WERI-Rb-1 (cell line): ENCODE measurements at regions not wholly inside any gene's neighbourhood (a gene's known extent, or its start where the extent isn't known, plus 50 kb on each side); places are given as distances from the start of the nearest gene placed in this dataset.

Experiments
- DNase-seq: peaks from one replicate; pipeline ENCODE4 v3.0.0-alpha.2; 2020
- H3K27ac ChIP-seq: fragments of 250-450 bp; sonication (Bioruptor Pico); 2 replicates; pipeline ENCODE4 v1.5.1; 2020; ENCODE audit warnings: mild to moderate bottlenecking, moderate library complexity
- H3K27me3 ChIP-seq: fragments of 250-450 bp; sonication (Bioruptor Pico); 2 replicates; pipeline ENCODE4 v1.5.1; 2021; ENCODE audit warnings: mild to moderate bottlenecking, low read depth, moderate library complexity; ENCODE audit not compliant: insufficient read depth, severe bottlenecking
- H3K36me3 ChIP-seq: fragments of 250-450 bp; sonication (Bioruptor Pico); 2 replicates; pipeline ENCODE4 v1.5.1; 2020; ENCODE audit warnings: mild to moderate bottlenecking, moderate library complexity
- H3K4me3 ChIP-seq: 2 replicates; pipeline ENCODE4 v1.5.1; 2011; ENCODE audit warnings: low read depth, mild to moderate bottlenecking, control low read depth, low read length
- H3K9me3 ChIP-seq: fragments of 250-450 bp; sonication (Bioruptor Pico); 2 replicates; pipeline ENCODE4 v1.5.1; 2021; ENCODE audit warnings: mild to moderate bottlenecking, moderate library complexity; ENCODE audit not compliant: severe bottlenecking
- TF ChIP-seq, protein P1 (sequence below): IDR thresholded peaks from 2 replicates; pipeline ENCODE4 v1.5.1; 2011; ENCODE audit warnings: low read depth, mild to moderate bottlenecking, control low read depth, inconsistent platforms, low read length

DNA sequence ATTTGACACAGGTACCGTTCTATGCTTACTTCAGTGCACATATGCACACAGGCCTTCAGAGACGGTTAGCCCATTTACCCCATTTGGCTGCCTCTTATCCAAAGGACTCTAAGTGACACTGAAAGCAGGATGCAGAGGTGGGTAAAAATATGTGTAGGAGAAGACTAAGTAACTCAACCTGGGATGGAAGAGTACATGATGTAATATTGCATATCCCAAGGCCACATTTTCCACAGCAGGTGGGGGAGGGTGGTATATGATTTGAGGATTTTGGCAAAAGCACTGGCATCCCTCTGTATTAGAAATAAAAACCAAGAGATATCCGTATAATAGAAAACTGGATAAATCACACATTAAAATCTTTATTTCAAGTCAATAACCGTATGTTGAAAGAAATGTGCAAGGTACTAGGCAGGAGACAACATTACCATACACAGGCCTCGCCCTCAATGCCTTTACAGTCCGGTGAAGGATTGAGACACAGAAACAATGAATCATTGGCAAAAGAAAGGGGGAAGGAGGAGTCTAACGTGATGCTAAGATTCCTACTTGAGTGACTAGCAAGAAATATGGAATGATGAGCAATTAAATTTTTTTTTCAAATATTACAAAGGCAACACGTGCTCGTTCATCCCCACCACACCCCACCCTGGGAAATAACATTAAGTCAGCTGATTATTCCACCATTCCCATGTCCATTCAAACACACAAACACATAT is 161.0 kb upstream of the RASGEF1B start:
- no peak for DNase-seq
- TF ChIP-seq, protein P1, sequence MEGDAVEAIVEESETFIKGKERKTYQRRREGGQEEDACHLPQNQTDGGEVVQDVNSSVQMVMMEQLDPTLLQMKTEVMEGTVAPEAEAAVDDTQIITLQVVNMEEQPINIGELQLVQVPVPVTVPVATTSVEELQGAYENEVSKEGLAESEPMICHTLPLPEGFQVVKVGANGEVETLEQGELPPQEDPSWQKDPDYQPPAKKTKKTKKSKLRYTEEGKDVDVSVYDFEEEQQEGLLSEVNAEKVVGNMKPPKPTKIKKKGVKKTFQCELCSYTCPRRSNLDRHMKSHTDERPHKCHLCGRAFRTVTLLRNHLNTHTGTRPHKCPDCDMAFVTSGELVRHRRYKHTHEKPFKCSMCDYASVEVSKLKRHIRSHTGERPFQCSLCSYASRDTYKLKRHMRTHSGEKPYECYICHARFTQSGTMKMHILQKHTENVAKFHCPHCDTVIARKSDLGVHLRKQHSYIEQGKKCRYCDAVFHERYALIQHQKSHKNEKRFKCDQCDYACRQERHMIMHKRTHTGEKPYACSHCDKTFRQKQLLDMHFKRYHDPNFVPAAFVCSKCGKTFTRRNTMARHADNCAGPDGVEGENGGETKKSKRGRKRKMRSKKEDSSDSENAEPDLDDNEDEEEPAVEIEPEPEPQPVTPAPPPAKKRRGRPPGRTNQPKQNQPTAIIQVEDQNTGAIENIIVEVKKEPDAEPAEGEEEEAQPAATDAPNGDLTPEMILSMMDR: no peak
- no peak overlapping the region for H3K27ac ChIP-seq
- no peaks in the 10 kb centered on the region for H3K27me3 ChIP-seq
- H3K9me3 ChIP-seq: no peaks in the 10 kb centered on the region
- no peak overlapping the region for H3K4me3 ChIP-seq
- no peaks in the 10 kb centered on the region for H3K36me3 ChIP-seq

DNA sequence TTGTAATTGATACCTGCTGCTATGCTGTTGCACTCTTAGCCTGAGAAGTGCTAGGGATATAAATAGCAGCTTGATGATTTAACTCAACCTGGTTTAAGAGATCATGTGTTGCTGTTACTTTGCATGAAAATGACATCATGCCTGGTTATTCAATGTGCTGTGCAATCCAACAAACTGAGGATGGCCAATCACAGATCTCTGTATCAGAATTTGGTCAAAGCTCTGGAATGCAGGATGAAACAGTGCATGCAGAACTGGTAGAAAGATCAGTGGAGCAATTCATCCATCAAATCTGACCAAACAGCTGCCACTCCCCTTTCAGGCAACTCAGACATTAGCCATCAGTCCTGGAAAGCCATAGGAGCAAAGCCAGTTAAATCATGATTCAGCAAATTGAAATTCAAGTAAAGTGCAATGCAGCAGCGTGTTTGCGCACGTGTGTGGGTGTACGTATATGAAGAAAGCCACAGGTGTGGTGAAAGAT is 160.3 kb upstream of the RASGEF1B start:
- Histone ChIP-seq H3K4me3 (no peak overlapping the region), H3K9me3 (no peaks in the 10 kb centered on the region), H3K27ac (no peak overlapping the region), H3K36me3 (no peaks in the 10 kb centered on the region), H3K27me3 (no peaks in the 10 kb centered on the region)
- TF ChIP-seq, protein P1: no peak
- no peak for DNase-seq

DNA sequence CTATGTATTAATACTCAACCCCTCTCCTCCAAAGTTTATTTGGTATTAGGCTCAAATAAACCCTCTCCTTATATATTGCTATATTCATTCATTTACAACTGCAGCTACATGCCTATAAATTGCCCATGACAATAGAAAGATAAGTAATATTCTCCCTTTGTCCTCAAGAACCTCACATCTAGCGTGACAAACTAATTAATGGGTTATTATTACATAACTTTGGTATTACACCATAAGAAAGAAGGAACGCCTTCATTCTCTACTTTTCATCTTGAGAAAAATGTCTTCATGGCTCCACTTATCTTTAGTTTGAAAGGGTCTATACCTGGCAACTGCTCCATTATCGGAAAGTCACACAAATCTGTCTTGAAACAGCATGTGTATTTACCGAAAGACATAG is 157.7 kb upstream of the RASGEF1B start:
- no peak for DNase-seq
- Histone ChIP-seq H3K27ac (no peak overlapping the region; the same call in 1 of the 2 replicates), H3K9me3 (no peaks in the 10 kb centered on the region), H3K36me3 (no peaks in the 10 kb centered on the region), H3K27me3 (no peaks in the 10 kb centered on the region), H3K4me3 (no peak overlapping the region)
- TF ChIP-seq, protein P1: no peak

DNA sequence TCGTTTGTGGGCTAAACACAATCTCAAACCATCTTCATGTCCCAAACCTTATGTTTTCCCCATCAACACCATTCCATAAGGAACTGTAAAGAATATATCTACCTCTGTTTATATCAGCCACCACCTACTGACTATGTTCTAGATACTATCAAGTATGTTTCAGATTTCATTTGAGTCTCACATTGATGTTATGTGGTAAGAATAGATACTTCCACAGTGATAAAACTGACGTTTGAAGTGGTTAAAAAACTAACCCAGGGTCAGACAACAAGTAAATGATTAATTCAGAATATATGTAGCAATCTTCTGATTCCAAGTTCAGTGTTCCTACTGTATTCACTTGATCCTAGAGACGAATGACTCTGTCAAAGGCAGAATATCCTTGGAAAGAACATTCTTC is 156.8 kb upstream of the RASGEF1B start:
- TF ChIP-seq, protein P1: no peak
- Histone ChIP-seq H3K4me3 (no peak overlapping the region), H3K27me3 (no peaks in the 10 kb centered on the region), H3K27ac (no peak overlapping the region), H3K9me3 (no peaks in the 10 kb centered on the region), H3K36me3 (no peaks in the 10 kb centered on the region)
- DNase-seq: no peak

DNA sequence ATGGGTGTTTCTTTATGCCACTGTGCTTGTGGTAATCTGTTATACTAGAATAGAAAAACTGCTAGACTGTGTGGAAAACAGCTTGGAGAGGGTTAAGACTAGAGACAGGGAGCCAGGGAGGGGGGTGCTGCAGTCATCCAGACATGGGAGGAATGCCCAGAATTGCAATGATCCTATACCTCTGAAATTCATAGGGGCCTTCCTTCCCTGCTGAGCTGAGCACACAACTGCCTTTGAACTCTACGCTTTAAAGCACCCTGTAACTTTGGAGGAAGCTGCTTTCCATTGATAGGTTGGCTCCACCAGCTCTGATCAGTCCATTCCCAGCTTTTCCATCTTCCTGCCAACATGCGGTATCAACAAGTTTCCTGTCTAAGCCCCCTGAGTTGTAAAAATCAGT is 155.9 kb upstream of the RASGEF1B start:
- Histone ChIP-seq H3K4me3 (no peak overlapping the region), H3K9me3 (no peaks in the 10 kb centered on the region), H3K27ac (no peak overlapping the region), H3K27me3 (no peaks in the 10 kb centered on the region), H3K36me3 (no peaks in the 10 kb centered on the region)
- TF ChIP-seq, protein P1: no peak
- DNase-seq: no peak

DNA sequence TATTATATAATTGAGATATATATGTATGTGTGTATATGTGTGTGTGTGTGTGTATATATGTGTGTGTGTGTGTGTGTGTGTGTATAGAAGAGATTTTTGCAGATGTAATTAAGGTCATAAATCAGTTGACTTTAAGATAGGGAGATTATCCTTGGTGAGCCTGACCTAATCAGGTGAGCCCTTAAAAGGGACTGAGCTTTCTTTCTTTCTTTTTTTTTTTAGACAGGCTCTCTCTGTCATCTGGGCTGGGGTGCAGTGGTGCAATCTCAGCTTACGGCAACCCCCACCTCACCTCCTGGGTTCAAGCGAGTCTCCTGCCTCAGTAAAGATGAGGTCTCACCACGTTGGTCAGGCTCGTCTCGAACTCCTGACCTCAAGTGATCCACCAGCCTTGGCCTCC is 155.1 kb upstream of the RASGEF1B start:
- H3K27me3 ChIP-seq: no peaks in the 10 kb centered on the region
- H3K9me3 ChIP-seq: no peaks in the 10 kb centered on the region
- TF ChIP-seq, protein P1: no peak
- no peak overlapping the region for H3K4me3 ChIP-seq
- no peak for DNase-seq
- H3K27ac ChIP-seq: no peak overlapping the region
- no peaks in the 10 kb centered on the region for H3K36me3 ChIP-seq
